ENCODE measurements at regions not wholly inside any gene's neighbourhood (a gene's known extent, or its start where the extent isn't known, plus 50 kb on each side); places are given as distances from the start of the nearest gene placed in this dataset.

- DNase-seq (no peak), ATAC-seq (no peak)
- intact Hi-C loops (cut with DNase I), result no loop called here
- no peaks in the 10 kb centered on the region for H3K4me1 ChIP-seq
- H3K27ac ChIP-seq, result no peak overlapping the region
- no peaks in the 10 kb centered on the region for H3K27me3 ChIP-seq
- no peaks in the 10 kb centered on the region for H3K9me3 ChIP-seq
- H3K4me3 ChIP-seq, result no peak overlapping the region
- WGBS (ENCODE audit: insufficient coverage, low coverage, low lambda C conversion rate, missing lambda C conversion rate), result 38% methylated on average over 4 of the region's 5 CpGs
- no peak for TF ChIP-seq CTCF (IDR thresholded peaks at IDR 0.05)
- TF ChIP-seq POLR2A (IDR thresholded peaks at IDR 0.05), result no peak
- no peaks in the 10 kb centered on the region for H3K36me3 ChIP-seq
These were observed 527.3 kb downstream of the TLL1 start for GRCh38 chr4:166400270-166400894.

- no peaks in the 10 kb centered on the region for H3K36me3 ChIP-seq
- H3K4me3 ChIP-seq, result no peak overlapping the region
- TF ChIP-seq POLR2A (IDR thresholded peaks at IDR 0.05) (no peak), CTCF (IDR thresholded peaks at IDR 0.05) (no peak)
- H3K9me3 ChIP-seq, result no peaks in the 10 kb centered on the region
- DNase-seq (no peak), ATAC-seq (no peak)
- H3K27me3 ChIP-seq, result no peaks in the 10 kb centered on the region
- 30% methylated on average over 1 of the region's 1 CpG for WGBS (ENCODE audit: insufficient coverage, low coverage, low lambda C conversion rate, missing lambda C conversion rate)
- no peaks in the 10 kb centered on the region for H3K4me1 ChIP-seq
- H3K27ac ChIP-seq, result no peak overlapping the region
- intact Hi-C loops (cut with DNase I), result no loop called here
These were observed 540.3 kb downstream of the TLL1 start for GRCh38 chr4:166413356-166413755.

GRCh38 chr4:166414431-166414830, 541.4 kb downstream of the TLL1 start:
- Histone ChIP-seq H3K9me3 (no peaks in the 10 kb centered on the region), H3K27me3 (no peaks in the 10 kb centered on the region), H3K36me3 (no peaks in the 10 kb centered on the region), H3K27ac (no peak overlapping the region), H3K4me3 (no peak overlapping the region), H3K4me1 (no peaks in the 10 kb centered on the region)
- no peak for ATAC-seq
- TF ChIP-seq CTCF (IDR thresholded peaks at IDR 0.05) (no peak), POLR2A (IDR thresholded peaks at IDR 0.05) (no peak)
- WGBS (ENCODE audit: insufficient coverage, low coverage, low lambda C conversion rate, missing lambda C conversion rate), result 13% methylated on average over 1 of the region's 1 CpG
- no peak for DNase-seq
- intact Hi-C loops (cut with DNase I), result no loop called here

- TF ChIP-seq CTCF (IDR thresholded peaks at IDR 0.05), result no peak
- no peak for TF ChIP-seq POLR2A (IDR thresholded peaks at IDR 0.05)
- 38% methylated on average over 1 of the region's 4 CpGs for WGBS (ENCODE audit: insufficient coverage, low coverage, low lambda C conversion rate, missing lambda C conversion rate)
- Histone ChIP-seq H3K9me3 (no peaks in the 10 kb centered on the region), H3K36me3 (no peaks in the 10 kb centered on the region), H3K27me3 (no peaks in the 10 kb centered on the region), H3K4me1 (no peaks in the 10 kb centered on the region), H3K27ac (no peak overlapping the region), H3K4me3 (no peak overlapping the region)
- intact Hi-C loops (cut with DNase I), result no loop called here
- DNase-seq (no peak), ATAC-seq (no peak)
These were observed 542.7 kb downstream of the TLL1 start for GRCh38 chr4:166415749-166416148.
